HepG2 (cell line): ENCODE measurements at regions not wholly inside any gene's neighbourhood (a gene's known extent, or its start where the extent isn't known, plus 50 kb on each side); places are given as distances from the start of the nearest gene placed in this dataset.

ENCODE experiments used
- FIP1L1 ChIP-seq: fragments of 200-400 bp; formaldehyde crosslinking; IDR thresholded peaks from 2 replicates; pipeline ENCODE4 v1.6.1; 2018; ENCODE audit warnings: low read depth, mild to moderate bottlenecking, low read length, moderate library complexity, borderline replicate concordance; ENCODE audit not compliant: insufficient read depth
- FOXA3 ChIP-seq: IDR thresholded peaks from 2 replicates; pipeline ENCODE4 v1.6.1; 2016; ENCODE audit warnings: missing genetic modification reagents, missing compliant biosample characterization
- HDAC2 ChIP-seq: sonication (generic); formaldehyde crosslinking; IDR thresholded peaks from 2 replicates; pipeline ENCODE4 v1.4.0; 2020; ENCODE audit warnings: missing genetic modification reagents
- MIXL1 ChIP-seq: IDR thresholded peaks from 2 replicates; pipeline ENCODE4 v1.6.1; 2016
- NONO ChIP-seq, 2 experiments: fragments of 450-650 bp in 1 of 2; sonication (generic) in 1 of 2; formaldehyde crosslinking in 1 of 2; IDR thresholded peaks in 1 of 2; conservative IDR thresholded peaks in 1 of 2; 2 replicates each; pipeline versions ENCODE4 v1.6.1 to v1.8.0; 2017 to 2022; ENCODE audit warnings: mild to moderate bottlenecking in 1 of 2, missing genetic modification reagents in 1 of 2, moderate library complexity in 1 of 2
- PRDM10 ChIP-seq: sonication (generic); formaldehyde crosslinking; IDR thresholded peaks from 2 replicates; pipeline ENCODE4 v1.4.0; 2020; ENCODE audit warnings: low read depth, missing genetic modification reagents
- PRMT3 ChIP-seq: sonication (generic); formaldehyde crosslinking; IDR thresholded peaks from 2 replicates; pipeline ENCODE4 v1.8.1; 2022; ENCODE audit warnings: low read depth, mild to moderate bottlenecking, moderate library complexity, missing genetic modification reagents, borderline replicate concordance
- RNF2 ChIP-seq: fragments of 450-650 bp; conservative IDR thresholded peaks from 2 replicates; pipeline ENCODE4 v1.6.1; 2016; ENCODE audit warnings: low read depth
- SALL2 ChIP-seq: sonication (generic); formaldehyde crosslinking; IDR thresholded peaks from 2 replicates; pipeline ENCODE4 v1.8.1; 2023; ENCODE audit warnings: mild to moderate bottlenecking, missing genetic modification reagents, inconsistent platforms
- XRCC5 ChIP-seq: fragments of 200-400 bp; formaldehyde crosslinking; optimal IDR thresholded peaks from 2 replicates; pipeline ENCODE3; 2017; ENCODE audit warnings: mild to moderate bottlenecking, low read length
- ZBTB14 ChIP-seq: sonication (generic); formaldehyde crosslinking; IDR thresholded peaks from 2 replicates; pipeline ENCODE4 v1.4.0; 2020; ENCODE audit warnings: missing genetic modification reagents
- ZBTB42 ChIP-seq: sonication (generic); formaldehyde crosslinking; IDR thresholded peaks from 2 replicates; pipeline ENCODE4 v1.5.0; 2020; ENCODE audit warnings: mild to moderate bottlenecking, missing genetic modification reagents
- ZBTB7B ChIP-seq: sonication (generic); formaldehyde crosslinking; IDR thresholded peaks from 2 replicates; pipeline ENCODE4 v1.4.0; 2020; ENCODE audit warnings: missing genetic modification reagents
- ZKSCAN1 ChIP-seq: fragments of 150-350 bp; IDR thresholded peaks from 2 replicates; pipeline ENCODE4 v1.6.1; 2014; ENCODE audit warnings: low read length
- ZMYM2 ChIP-seq: sonication (generic); formaldehyde crosslinking; IDR thresholded peaks from 2 replicates; pipeline ENCODE4 v1.8.0; 2022; ENCODE audit warnings: mild to moderate bottlenecking, missing genetic modification reagents
- ZMYM4 ChIP-seq: sonication (generic); formaldehyde crosslinking; IDR thresholded peaks from 2 replicates; pipeline ENCODE4 v1.8.1; 2023; ENCODE audit warnings: mild to moderate bottlenecking, missing genetic modification reagents
- ZNF207 ChIP-seq: fragments of 450-650 bp; IDR thresholded peaks from 2 replicates; pipeline ENCODE4 v1.6.1; 2016; ENCODE audit warnings: antibody characterized with exemption, borderline replicate concordance
- ZNF281 ChIP-seq: sonication (generic); formaldehyde crosslinking; IDR thresholded peaks from 2 replicates; pipeline ENCODE4 v1.4.0; 2020; ENCODE audit warnings: missing genetic modification reagents, borderline replicate concordance
- ZNF550 ChIP-seq: sonication (generic); formaldehyde crosslinking; IDR thresholded peaks from 2 replicates; pipeline ENCODE4 v1.4.0; 2020; ENCODE audit warnings: mild to moderate bottlenecking, missing genetic modification reagents, borderline replicate concordance
- ZNF678 ChIP-seq: sonication (generic); formaldehyde crosslinking; IDR thresholded peaks from 2 replicates; pipeline ENCODE4 v1.4.0; 2020; ENCODE audit warnings: mild to moderate bottlenecking, missing genetic modification reagents
- ZNF770 ChIP-seq: sonication (generic); formaldehyde crosslinking; IDR thresholded peaks from 2 replicates; pipeline ENCODE4 v1.5.0; 2020; ENCODE audit warnings: mild to moderate bottlenecking, missing genetic modification reagents
- ZNF790 ChIP-seq: sonication (generic); formaldehyde crosslinking; IDR thresholded peaks from 2 replicates; pipeline ENCODE4 v1.8.0; 2022; ENCODE audit warnings: missing genetic modification reagents, mild to moderate bottlenecking, borderline replicate concordance

GRCh38 chr7:131076711-131077181, 250.9 kb upstream of the MKLN1 start (continued):
- TF ChIP-seq FOXA3 (CRISPR knock-in tag) (peak; percentile 93), ZNF550 (CRISPR knock-in tag) (no peak), ZKSCAN1 (no peak), ZNF207 (no peak), XRCC5 (no peak), ZBTB14 (CRISPR knock-in tag) (no peak), ZBTB7B (CRISPR knock-in tag) (peak; percentile 71; the same call in 1 of the 2 replicates), PRMT3 (CRISPR knock-in tag) (no peak), FIP1L1 (no peak), PRDM10 (CRISPR knock-in tag) (no peak), ZMYM2 (CRISPR knock-in tag) (no peak), ZNF790 (CRISPR knock-in tag) (no peak), NONO (IDR thresholded peaks at IDR 0.05) (no peak), NONO (CRISPR knock-in tag; conservative IDR thresholded peaks at IDR 0.05) (no peak), SALL2 (CRISPR knock-in tag) (no peak), ZNF281 (CRISPR knock-in tag) (no peak), ZMYM4 (CRISPR knock-in tag) (peak; percentile 85), RNF2 (no peak), ZBTB42 (no peak), MIXL1 (CRISPR knock-in tag) (peak; percentile 78), ZNF770 (no peak), ZNF678 (no peak), HDAC2 (CRISPR knock-in tag) (peak; percentile 95)
